ENCODE measurements at regions not wholly inside any gene's neighbourhood (a gene's known extent, or its start where the extent isn't known, plus 50 kb on each side); places are given as distances from the start of the nearest gene placed in this dataset.

- DNase-seq (ENCODE audit: low read depth), result no peak
Observed at GRCh38 chr2:126990605-126991532, 92.2 kb downstream of the TEX51 start.

DNA sequence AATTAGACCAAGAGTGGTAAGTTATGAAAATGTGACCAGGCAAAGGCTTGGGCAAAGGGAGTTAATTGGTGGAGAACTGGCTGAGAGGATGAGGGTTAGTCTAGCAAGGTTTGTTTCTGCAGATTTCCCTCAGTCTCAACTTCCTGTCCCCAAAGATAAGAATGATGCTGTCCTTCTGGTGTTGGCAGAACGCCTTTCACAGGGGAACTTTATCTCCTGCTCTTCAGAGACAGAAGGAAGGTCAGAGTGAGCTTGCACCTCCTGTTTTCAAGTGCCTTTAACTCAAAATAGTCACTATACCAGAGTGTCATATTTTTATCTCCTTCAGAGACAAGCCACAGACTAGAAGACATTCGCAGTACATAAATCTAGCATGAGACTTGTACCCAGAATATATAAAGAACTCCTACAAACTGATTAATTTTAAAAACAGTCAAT lies 95.7 kb downstream of the TEX51 start:
- DNase-seq (ENCODE audit: low read depth), result no peak

DNA sequence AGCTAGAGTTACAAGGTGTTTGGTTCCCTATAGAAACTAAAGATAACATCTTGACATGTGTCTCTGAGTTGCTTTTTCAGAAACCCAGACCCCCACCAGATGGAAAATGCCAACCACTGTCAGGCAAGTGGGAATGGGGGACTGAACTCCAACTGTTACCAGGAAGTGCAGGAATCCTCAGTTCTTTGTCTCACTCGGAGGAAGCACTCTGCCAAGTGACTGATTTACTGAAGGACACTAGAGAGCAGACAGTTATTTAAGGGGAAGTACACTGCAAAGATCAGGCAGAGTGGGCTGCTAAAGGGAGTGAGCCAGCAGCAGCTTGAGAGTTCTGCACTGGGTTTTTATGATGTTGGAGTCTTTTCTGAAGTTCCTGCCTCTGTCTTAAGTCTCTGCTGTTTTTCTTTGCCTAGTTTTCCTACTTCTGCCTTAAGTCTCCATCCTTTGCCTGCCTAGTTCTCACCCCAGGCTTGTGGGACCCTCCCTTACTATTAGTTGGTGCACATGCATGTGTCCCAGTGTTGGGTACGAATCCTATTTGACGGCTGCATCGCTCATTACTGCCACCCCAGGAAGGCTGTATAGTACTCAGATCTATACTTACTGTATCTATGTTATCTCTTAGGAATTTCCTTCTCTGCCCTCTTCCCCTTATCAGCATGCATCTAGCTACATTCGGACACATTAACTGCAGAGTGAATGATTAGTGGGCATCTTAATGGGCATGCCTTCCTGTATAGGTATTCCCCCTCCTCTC lies 97.1 kb downstream of the TEX51 start:
- no peak for DNase-seq (ENCODE audit: low read depth)

- no peak for DNase-seq (ENCODE audit: low read depth)
Observed at GRCh38 chr2:126996378-126996699, 97.6 kb downstream of the TEX51 start.
